GM12865 (cell line): ENCODE measurements at regions not wholly inside any gene's neighbourhood (a gene's known extent, or its start where the extent isn't known, plus 50 kb on each side); places are given as distances from the start of the nearest gene placed in this dataset.
"Not testable (repeated sequence)": the region's sequence is repeated elsewhere in the genome, so short reads cannot be mapped to it uniquely, and the experiment has no call there.

ENCODE experiments used
- DNase-seq: peaks from one replicate; pipeline ENCODE4 v3.0.0; 2010; ENCODE audit warnings: low read depth
- H3K4me3 ChIP-seq: 2 replicates; pipeline ENCODE4 v1.5.1; 2011; ENCODE audit warnings: mild to moderate bottlenecking, low read depth, low read length, control low read depth

DNA sequence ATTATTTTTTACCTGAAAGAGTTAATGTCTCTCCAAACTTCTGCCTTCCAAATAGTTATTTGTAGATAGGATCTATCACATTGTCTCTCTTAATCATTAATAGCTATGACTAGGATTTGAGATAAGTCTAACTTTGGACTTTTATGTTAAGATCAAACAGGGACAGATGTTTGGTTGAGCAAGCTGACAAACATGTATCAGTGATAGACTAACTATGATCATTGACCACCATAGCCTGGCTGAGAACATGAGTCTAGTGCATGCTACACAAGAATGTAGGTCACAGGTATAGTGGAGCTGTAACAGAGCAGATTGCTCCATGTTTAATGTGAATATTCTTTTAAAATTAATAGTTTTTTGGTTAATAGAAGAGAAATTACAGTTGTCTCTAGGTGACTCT is 52.0 kb downstream of the SYT15B start:
- not testable (repeated sequence) for H3K4me3 ChIP-seq, DNase-seq

DNA sequence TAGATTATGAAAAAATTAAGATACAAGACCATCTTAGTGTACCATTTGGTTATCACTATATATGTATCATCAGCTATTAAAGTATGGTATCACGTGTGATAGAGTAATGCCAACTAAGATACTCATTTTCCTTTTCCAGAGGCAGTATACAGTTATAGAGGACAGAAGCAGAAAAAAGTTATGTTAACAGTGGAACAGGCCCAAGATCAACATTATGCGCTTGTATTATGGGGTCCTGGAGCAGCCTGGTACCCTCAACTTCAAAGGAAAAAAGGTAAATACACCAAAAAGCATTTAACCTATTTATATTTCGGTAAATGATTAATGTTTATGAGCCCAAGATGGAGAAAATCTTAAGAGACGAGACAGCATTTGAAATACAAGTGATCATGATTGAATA is 52.9 kb downstream of the SYT15B start:
- DNase-seq, H3K4me3 ChIP-seq: not testable (repeated sequence)

DNA sequence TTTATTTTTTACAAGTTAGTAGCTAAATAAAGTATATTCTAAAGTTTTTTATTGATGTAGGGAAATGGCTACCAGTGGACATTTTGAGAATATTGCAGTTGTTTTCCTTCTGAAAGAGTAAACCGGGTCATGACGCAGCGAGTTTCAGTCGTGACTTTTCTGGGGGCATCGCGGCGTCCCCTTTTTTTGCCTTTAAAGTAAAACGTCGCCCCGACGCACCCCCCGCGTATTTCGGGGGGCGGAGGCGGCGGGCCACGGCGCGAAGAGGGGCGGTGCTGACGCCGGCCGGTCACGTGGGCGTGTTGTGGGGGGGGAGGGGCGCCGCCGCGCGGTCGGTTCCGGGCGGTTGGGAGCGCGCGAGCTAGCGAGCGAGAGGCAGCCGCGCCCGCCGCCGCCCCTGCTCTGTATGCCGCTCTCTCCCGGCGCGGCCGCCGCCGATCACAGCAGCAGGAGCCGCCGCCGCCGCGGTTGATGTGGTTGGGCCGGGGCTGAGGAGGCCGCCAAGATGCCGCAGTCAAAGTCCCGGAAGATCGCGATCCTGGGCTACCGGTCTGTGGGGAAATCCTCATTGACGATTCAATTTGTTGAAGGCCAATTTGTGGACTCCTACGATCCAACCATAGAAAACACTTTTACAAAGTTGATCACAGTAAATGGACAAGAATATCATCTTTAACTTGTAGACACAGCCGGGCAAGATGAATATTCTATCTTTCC is 57.5 kb downstream of the SYT15B start:
- DNase-seq: not testable (repeated sequence)
- H3K4me3 ChIP-seq: peak overlapping the region; percentile 33

DNA sequence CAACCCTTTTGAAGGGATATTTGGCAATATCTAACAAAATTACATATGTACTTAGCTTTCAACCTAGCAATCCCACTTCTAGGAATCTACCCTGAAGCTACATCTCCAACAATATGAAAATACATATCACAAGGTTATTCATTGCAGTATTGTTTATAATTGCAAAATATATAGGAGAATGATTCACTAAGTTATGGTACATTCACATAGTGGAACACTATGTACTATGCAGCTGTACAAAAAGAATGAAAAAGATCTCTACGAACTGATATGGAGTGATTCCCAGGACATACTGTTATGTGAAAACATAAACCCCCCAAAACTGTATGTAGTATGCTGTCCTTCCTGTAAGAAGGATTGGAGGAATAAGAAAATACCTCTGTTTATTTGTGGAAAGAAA is 62.1 kb downstream of the SYT15B start:
- not testable (repeated sequence) for DNase-seq, H3K4me3 ChIP-seq

DNA sequence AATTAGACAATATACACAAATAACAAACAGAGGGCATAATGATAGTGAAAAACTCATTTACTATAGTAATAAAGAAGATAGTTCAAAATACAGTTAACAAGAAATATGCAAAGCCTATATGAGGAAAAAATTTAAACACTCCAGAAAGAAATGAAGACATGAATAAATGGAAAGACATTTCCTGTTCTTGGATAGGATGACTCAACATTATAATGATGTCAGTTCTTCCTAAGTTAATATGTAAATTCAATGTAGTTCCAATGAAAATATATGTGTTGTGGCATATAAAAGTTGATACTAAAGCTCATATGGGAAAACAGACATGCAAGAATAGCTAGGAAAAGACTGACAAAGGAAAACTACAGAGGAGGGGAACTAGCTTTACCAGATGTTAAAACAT is 63.5 kb downstream of the SYT15B start:
- H3K4me3 ChIP-seq, DNase-seq: not testable (repeated sequence)

DNA sequence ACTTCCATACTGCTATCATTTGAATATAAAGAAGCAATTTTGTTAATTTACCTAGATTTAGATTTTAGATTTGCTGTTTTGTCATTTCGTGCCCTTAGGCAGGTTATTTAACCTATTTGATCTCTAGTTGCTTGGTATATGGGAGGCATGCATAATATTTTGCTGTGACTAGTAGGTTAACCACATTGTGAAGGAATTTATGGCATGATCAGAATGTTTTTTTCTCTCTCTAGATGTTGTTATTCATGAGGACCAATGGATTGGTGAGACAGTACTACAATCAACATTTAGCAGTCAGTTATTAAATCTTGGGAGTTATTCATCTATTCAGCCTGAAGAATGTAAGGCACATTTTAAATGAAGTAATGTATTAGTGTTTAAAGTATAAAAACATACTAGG is 67.2 kb downstream of the SYT15B start:
- H3K4me3 ChIP-seq: not testable (repeated sequence)

DNA sequence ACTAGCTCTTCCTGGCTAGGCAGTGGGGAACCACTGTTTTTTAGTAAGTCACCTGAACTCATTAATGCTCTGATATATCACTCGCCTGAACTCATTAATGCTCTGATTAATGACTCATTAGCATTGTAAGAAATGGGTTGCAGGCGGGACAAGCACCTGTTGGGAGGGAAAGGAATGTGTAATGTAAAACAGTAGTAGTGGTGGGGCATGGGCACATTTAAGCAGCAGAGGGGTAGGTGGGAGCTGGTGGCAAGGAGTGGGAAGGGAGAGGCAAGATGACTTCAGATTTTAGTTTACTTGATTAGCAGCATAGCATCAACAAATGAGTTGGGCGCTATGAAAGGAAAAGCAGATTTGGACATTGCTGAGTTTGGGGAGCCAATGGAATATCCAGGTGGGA is 68.2 kb downstream of the SYT15B start:
- H3K4me3 ChIP-seq, DNase-seq: not testable (repeated sequence)

More for the DNA sequence above, 67.2 kb downstream of the SYT15B start:
- DNase-seq: not testable (repeated sequence)

DNA sequence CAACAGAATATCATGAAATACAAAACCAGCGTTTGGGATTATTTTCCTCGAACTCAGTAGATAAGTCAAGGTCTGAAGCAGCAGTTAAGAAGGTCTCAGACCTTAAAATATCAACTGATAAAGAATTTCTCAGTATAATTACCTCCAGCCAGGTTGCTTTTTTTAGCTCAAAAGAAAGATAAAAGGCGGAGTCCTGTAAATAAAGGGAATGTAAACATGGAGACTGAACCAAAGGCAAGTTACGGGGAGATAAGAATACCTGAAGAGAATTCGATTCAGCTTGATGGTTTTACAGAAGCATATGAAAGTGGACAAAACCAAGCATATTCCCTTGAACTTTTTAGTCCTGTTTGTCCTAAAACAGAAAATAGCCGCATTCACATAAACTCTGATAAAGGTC is 73.1 kb downstream of the SYT15B start:
- not testable (repeated sequence) for H3K4me3 ChIP-seq, DNase-seq

DNA sequence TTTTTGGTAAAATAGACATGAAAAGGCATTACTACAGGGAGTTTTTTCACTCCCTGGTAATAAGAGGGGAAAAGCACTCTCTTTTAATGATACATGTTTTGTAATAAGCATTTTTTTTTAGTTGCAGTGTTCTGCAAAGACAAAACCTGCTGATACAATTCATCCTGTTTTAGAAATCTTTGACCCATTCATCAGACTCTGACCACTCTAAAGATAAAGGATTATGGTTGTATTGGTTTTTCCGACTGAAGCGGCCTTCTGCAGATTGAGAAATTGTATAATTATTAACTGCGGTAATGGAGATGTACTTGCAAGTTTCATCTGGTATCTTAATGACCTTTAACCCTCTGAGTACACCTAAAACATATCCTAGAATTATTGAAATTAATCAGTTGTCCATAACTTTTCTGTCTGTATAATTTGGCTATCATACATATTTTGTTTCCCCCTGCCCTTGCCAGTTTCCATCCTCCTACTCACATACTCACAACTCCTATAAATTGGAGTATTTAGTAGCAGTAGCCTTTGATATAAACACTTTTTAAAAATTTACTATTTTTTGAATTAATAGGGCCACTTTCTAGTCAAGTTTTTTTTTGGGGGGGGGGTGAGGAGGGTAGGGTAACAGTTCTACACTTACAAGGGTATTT is 79.4 kb downstream of the SYT15B start:
- H3K4me3 ChIP-seq, DNase-seq: not testable (repeated sequence)

DNA sequence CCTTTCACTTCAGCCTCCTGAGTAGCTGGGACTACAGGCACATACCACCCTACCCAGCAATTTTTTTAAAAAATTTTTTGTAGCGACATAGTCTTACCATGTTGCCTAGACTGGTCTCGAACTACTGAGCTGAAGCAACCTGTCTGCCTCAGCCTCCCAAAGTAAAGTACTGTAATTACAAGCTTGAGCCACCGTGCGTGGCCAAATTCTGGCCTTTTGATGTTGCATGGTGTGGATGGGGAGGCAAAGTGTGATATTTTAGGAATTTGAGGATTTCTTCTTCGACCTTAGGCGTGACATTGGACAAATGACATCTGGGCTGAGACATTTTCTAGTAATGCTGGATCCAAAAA is 81.8 kb downstream of the SYT15B start:
- not testable (repeated sequence) for H3K4me3 ChIP-seq, DNase-seq

DNA sequence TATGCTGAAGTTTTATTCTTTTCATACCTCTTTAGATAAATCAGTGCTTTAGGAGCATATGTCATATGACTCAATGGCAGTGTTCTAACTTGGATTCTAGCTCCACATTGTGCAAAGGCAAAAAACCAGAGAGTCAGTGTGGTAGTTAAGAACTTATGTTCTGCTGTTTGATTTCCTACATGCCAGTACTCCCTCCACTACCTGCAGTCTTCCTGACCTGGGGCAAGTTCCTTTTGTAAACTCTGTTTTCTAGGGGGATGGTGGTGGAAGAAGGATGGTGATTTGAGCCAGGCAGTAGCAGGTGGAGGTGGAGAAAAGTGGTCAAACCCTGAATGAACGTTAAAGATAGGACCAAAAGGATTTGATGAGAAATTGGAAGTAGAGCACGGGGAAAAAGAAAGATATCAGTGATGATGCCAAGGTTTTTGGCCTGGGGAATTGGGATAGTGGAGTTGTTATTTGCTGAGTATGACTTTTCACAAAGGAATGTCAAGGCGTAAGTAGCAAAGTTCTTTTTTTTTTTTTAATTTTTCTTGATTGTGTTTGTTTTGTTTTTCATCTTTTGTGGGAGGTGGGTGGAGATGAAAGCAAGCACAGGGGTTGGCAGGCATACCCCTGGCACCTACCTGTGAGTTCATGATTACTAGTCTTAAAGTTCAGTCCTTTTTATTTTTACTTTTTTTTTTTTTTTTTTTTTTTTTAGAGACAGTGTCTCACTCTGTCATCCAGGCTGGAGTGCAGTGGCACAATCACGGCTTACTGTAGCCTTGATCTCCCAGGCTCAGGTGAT is 82.3 kb downstream of the SYT15B start:
- DNase-seq: not testable (repeated sequence)

DNA sequence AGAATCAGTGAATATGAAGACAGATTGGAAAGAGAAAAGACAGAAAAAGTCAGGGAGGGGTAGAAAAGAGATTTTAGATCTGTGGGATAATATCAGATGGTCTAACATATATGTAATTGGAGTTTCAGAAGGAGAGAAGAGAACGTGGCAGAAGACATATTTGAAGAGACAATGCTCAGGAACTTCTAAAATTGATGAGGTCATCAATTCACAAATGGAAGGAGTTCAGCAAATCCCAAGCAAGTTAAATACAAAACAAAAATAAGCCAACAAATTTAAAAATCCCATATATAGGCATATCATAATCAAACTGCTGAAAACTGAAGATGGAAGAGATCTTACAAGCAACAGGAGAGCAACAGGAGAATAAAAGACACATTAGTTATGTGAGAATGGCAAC is 87.3 kb downstream of the SYT15B start:
- DNase-seq, H3K4me3 ChIP-seq: not testable (repeated sequence)

More for the DNA sequence above, 82.3 kb downstream of the SYT15B start:
- not testable (repeated sequence) for H3K4me3 ChIP-seq

DNA sequence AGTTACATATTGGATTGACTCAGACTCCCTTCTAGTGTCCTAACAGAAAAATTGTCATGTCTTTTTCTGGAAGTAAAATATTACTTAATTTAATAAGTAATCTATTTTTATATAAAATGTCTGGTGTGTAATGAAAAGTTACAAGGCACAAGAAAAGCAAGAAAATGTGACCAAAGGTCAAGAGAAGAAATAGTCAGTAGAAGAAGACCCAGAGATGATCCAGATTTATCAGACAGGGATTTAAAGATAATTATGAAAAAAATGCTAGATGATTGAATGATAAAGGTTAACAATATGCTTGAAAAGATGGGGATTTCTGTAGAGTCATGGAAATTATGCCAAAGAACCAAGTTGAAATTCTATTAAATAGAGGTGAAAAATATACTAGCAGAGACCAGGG is 87.8 kb downstream of the SYT15B start:
- DNase-seq, H3K4me3 ChIP-seq: not testable (repeated sequence)

DNA sequence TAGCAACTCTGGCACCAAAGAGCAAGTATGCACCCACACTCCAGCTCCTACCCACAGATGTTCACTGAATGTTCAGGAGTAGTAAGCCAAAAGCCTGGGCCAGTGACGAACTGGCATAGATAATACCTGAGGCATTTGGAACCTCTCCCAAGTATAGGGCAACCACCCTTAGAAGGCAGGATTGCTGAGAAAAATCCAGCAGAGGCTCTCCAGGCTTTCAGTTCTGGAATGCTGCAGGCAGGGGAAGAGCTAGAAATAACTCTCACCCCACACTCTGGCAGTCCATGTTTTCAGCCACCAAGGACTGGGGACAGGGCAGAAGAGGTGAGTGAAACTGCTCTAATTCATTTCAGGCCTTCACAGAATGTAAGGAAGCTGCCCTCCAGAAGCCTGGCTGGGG is 90.3 kb downstream of the SYT15B start:
- not testable (repeated sequence) for H3K4me3 ChIP-seq, DNase-seq

DNA sequence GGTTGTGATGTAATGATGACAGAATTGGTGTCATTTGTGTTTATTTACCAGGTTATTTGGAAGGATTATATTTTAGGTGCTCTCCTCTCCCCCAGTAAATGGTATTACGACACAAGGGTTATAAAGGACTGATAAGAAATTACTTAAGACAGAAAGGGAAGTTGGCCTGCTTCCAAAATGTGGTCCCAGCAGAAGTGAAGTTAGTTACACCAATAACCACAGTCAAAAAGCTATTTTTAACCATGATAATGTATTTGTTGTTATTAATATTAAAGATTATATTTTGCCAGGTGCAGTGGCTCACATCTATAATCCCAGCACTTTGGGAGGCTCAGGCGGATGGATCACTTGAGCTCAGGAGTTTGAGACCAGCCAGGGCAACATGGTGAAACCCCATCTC is 92.5 kb downstream of the SYT15B start:
- DNase-seq: not testable (repeated sequence)

DNA sequence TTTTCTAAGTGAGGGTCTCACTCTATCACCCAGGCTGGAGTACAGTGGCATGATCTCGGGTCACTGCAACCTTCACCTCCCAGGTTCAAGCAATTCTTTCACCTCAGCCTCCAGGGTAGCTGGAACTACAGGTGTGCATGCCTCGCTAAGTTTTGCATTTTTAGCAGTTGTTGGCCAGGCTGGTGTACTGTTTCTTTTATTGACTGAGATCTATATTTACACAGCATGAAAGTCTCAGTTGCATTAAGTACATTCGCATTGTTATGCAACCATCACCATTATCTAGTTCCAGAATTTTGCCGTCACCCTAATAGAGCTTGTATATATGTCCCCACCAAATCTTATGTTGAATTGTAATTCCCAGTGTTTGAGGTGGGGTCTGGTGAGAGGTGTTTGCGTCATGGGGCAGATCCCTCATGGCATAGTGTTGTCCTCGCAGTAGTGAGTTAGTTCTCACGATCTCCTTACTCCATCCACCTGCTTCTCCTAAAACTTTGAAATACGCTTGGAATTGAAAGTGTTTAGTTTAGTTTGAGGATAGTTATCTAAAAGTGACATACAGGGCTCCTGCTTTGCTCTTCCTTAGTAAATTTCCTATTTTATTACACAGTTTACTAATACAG is 101.3 kb downstream of the SYT15B start:
- not testable (repeated sequence) for H3K4me3 ChIP-seq, DNase-seq

More for the DNA sequence above, 92.5 kb downstream of the SYT15B start:
- H3K4me3 ChIP-seq: not testable (repeated sequence)

DNA sequence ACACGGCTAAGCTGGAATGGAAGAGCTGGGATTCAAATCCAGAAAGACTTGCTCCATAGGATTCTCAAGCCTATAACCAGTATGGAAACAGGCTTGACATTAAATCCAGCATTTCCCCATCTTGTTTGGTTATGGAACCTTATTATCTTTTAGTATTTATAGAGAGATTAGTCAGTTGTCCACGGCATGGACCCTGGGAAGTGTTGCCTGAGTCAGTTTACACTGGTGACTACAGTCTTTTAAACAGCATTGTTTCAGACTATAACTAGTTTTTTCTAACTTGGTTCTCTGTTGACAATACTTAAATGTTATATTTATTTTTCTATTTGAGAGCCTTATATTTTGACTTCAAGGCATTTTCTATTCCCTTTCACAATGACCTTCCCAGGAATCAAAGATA is 106.7 kb downstream of the SYT15B start:
- not testable (repeated sequence) for DNase-seq, H3K4me3 ChIP-seq

DNA sequence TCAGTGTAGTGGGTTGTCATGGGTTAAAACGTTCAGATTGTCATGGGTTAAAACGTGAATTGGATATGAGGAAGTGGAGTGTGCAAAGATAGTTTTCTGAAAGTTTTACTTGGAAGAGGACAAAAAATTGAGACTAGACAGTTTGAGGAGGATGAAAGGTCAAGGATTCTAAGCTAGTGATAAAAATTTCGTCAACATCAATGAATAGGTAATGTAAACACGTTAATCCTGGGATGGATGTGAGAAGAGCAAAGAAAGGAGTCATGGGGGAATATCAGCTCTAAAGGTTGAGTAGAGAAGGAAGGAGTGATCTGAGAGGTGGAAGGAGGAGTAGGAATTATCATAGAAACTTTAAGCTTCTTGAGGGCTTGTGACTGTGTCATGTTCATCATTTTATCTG is 109.2 kb downstream of the SYT15B start:
- not testable (repeated sequence) for H3K4me3 ChIP-seq, DNase-seq

DNA sequence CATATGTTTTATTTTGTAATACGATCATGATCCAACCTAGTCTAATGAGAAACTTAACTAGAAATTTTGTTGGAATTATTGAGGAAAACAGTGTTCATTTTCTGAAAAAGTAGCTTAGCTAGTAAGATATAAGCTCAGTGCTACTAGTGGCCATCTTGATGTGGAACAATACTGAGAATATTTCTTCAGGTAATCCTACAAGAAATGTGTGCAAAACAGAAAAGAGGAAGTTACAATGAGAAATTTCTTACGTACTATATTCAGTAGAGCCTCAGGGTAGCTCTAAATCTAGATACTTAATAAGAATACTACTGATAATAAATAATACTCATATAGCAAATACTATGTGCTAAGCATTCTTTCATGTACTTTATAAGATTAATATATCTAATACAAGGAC is 114.8 kb downstream of the SYT15B start:
- not testable (repeated sequence) for DNase-seq, H3K4me3 ChIP-seq
